Heart left ventricle (tissue), 16 donors: ENCODE measurements at regions not wholly inside any gene's neighbourhood (a gene's known extent, or its start where the extent isn't known, plus 50 kb on each side); places are given as distances from the start of the nearest gene placed in this dataset.

Experiments used
- ATAC-seq, 4 donors: fragments of 200-7000 bp; cut with Tn5 transposase; one replicate each; pipeline ENCODE4 v1.9.1; 2020 to 2022; ENCODE audit warnings: moderate library complexity in 4 of 4, mild to moderate bottlenecking in 3 of 4, moderate number of reproducible peaks in 1 of 4
- DNase-seq, 5 donors: peaks; one replicate each; pipeline ENCODE4 v3.0.0-alpha.2; 2020
- H3K27ac ChIP-seq, 12 donors: fragments of 200-600 bp; sonication (generic) in 4 of 12; one replicate each; pipeline versions ENCODE4 v1.5.0 to v1.8.0; 2016 to 2022; ENCODE audit warnings: mild to moderate bottlenecking in 2 of 12
- H3K27me3 ChIP-seq, 9 donors: fragments of 200-600 bp; sonication (generic) in 2 of 9; one replicate each; pipeline versions ENCODE4 v1.5.1 to v1.8.0; 2016 to 2022; ENCODE audit warnings: mild to moderate bottlenecking in 3 of 9
- H3K36me3 ChIP-seq, 9 donors: fragments of 200-600 bp; sonication (generic) in 2 of 9; one replicate each; pipeline versions ENCODE4 v1.5.0 to v1.8.0; 2018 to 2022; ENCODE audit warnings: mild to moderate bottlenecking in 2 of 9
- H3K4me1 ChIP-seq, 12 donors: fragments of 200-600 bp; sonication (generic) in 4 of 12; one replicate each; pipeline versions ENCODE4 v1.5.0 to v1.8.0; 2016 to 2022; ENCODE audit warnings: mild to moderate bottlenecking in 3 of 12
- H3K4me3 ChIP-seq, 12 donors: fragments of 200-600 bp; sonication (generic) in 4 of 12; one replicate each; pipeline versions ENCODE4 v1.5.0 to v1.8.0; 2017 to 2022; ENCODE audit warnings: mild to moderate bottlenecking in 9 of 12, moderate library complexity in 4 of 12
- H3K9me3 ChIP-seq, 12 donors: fragments of 200-600 bp; sonication (generic) in 4 of 12; one replicate each; pipeline versions ENCODE4 v1.5.0 to v1.8.0; 2016 to 2022; ENCODE audit warnings: mild to moderate bottlenecking in 1 of 12
- POLR2A ChIP-seq, 2 donors: fragments of 450-650 bp; IDR thresholded peaks; one replicate each; pipeline ENCODE4 v1.6.1; 2017; ENCODE audit warnings: antibody characterized with exemption in 2 of 2, mild to moderate bottlenecking in 2 of 2, moderate library complexity in 2 of 2
- WGBS, 4 donors: extraction: QIAGEN DNeasy Blood & Tissue Kit in 2 of 4; methylation state at CpG; one replicate each; pipeline versions ENCODE4 v1.1.5 to v1.1.7; 2013 to 2018; 5-methylcytosine and 5-hydroxymethylcytosine counted together
- intact Hi-C, 10 donors: fragments of 100-400 bp; cut with DNase I; formaldehyde crosslinking; loops; one replicate each; pipeline versions ENCODE4 v1.11.1 to v1.14.2; 2022
- TF ChIP-seq, protein P1 (sequence below), 12 donors: fragments of 200-600 bp; sonication (generic) in 4 of 12; IDR thresholded peaks; one replicate each; pipeline versions ENCODE4 v1.5.0 to v1.8.0; 2018 to 2022; ENCODE audit warnings: antibody characterized with exemption in 12 of 12, mild to moderate bottlenecking in 5 of 12
- donor health status: ischemic (EF 13 %, LVEDD 7.1; RV severe dilation, severe dysfunction).
- donor health status: healthy with polysubstance abuse.
- donor health status: DM: no; HTN: yes; CAD: no.
- donor health status: DM: no; HTN: no; CAD: no.
- donor health status: ischemic (EF 25% LVEDD 6.9; RV normal size, moderate dysfunction).
- donor health status: ischemic (EF 25% LVEDD 5.7; RV mildly dilated, moderate dysfunction).
- donor health status: healthy.
- donor health status: DM: yes; HTN: yes; CAD: no.
- donor health status: ischemic (EF 35%, LVEDD 5.7; RV mildly dilated, moderate dysfunction).
- donor health status: nonischemic (EF 11% LVEDD 7.7; RV severe dilation, severe dysfunction).
- donor health status: DM: yes; HTN: yes; CAD: no.
- donor health status: PGD.
- donor health status: ischemic (EF 29% LVEDD 5.4; RV normal size, mild dysfunction).
- donor health status: nonischemic (EF 23%, LVEDD 6.1; RV moderate dilation, normal function).

DNA sequence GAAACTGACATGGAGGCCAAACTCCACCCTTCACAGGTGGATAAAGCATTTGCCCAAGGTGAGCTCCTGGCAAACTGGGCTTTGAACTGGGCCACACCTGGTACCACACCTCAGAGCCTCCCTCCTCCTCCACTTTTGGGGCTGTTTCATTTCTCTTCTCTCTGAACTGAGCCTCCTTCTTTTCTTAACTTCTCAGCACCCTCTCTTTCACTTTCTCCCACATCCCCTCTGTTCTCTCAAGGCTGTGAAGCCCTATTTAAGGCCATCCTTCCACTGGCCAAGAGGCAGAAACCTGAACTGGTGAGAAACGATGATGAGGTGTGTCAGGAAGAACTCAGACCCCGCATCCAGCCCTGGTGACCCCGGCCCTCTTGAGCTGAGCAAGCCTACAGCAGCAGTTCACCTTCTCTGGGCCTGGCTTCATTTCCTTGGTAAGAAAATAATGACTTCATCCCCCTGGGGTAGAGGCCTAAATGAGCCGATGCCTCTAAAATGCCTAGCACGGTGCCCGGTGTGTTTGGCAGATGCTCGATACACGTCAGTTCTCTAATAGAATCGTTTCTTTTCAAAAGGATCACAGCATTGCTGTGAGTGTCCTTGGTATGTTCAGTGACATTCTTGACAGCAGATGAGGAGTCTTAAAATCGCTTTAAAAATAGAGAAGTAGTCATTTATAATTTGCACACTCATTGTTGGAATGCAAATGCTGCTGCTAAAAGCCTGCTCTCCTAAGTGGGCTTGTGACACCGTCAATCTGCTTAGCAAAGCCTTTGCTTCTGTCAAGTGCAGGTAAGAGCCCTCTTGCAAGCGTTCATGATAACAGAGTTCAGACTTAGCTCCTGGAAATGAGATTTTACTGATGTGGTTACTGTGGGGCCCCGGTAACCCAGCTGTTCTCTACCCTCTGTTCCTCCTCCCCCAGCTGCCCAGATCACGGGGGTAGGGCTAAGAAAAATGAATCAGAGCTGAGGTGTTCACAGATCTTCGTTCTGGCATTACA is 97.7 kb upstream of the ATP2B2 start:
- intact Hi-C loops: no loop called here

DNA sequence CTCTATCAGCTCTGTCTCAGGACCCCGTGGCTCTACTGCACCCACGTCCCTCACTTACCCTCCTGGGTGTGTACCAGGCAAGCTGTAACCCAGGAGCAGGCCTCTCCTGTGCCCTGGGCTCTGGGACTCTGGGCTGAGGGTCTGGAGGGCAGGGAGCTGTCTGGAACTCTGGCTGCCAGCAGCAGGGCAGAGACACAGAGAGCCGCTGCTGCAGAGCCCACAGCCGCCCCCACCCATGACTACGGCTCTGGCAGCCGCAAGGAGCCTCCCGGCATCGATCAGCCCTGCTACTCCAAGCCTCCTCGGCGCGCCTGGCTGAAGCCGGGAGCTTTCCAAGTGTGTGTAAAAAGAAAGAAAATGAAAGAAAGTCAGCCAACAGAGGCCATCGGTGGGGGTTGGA is 103.7 kb upstream of the ATP2B2 start:
- intact Hi-C loops: no loop called here
- no peaks in the 10 kb centered on the region for H3K36me3 ChIP-seq
- H3K4me1 ChIP-seq: no peaks in the 10 kb centered on the region
- H3K4me3 ChIP-seq: no peak overlapping the region
- no peak for DNase-seq
- ATAC-seq: no peak
- 35 to 58% (median 57%) methylated on average over 13 of the region's 13 CpGs for WGBS, 4 donors
- no peak overlapping the region for H3K27ac ChIP-seq
- peaks cover 0 to 22% (median 0%) of the 10 kb centered on the region in 9 donors for H3K27me3 ChIP-seq
- TF ChIP-seq, protein P1, sequence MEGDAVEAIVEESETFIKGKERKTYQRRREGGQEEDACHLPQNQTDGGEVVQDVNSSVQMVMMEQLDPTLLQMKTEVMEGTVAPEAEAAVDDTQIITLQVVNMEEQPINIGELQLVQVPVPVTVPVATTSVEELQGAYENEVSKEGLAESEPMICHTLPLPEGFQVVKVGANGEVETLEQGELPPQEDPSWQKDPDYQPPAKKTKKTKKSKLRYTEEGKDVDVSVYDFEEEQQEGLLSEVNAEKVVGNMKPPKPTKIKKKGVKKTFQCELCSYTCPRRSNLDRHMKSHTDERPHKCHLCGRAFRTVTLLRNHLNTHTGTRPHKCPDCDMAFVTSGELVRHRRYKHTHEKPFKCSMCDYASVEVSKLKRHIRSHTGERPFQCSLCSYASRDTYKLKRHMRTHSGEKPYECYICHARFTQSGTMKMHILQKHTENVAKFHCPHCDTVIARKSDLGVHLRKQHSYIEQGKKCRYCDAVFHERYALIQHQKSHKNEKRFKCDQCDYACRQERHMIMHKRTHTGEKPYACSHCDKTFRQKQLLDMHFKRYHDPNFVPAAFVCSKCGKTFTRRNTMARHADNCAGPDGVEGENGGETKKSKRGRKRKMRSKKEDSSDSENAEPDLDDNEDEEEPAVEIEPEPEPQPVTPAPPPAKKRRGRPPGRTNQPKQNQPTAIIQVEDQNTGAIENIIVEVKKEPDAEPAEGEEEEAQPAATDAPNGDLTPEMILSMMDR (IDR thresholded peaks at IDR 0.05): no peak
- TF ChIP-seq POLR2A (IDR thresholded peaks at IDR 0.05): no peak
- peaks cover 0 to 11% (median 0%) of the 10 kb centered on the region in 12 donors for H3K9me3 ChIP-seq

More for the DNA sequence above, 97.7 kb upstream of the ATP2B2 start:
- H3K4me3 ChIP-seq: no peak overlapping the region
- H3K27me3 ChIP-seq: peaks cover 0 to 10% (median 0%) of the 10 kb centered on the region in 9 donors
- DNase-seq: no peak
- TF ChIP-seq, protein P1 (IDR thresholded peaks at IDR 0.05): no peak
- no peak for TF ChIP-seq POLR2A (IDR thresholded peaks at IDR 0.05)
- H3K36me3 ChIP-seq: no peaks in the 10 kb centered on the region
- H3K27ac ChIP-seq: no peak overlapping the region
- 53 to 58% (median 56%) methylated on average over 15 of the region's 15 CpGs for WGBS, 4 donors
- H3K9me3 ChIP-seq: no peaks in the 10 kb centered on the region
- peaks cover 0 to 7% (median 0%) of the 10 kb centered on the region in 12 donors for H3K4me1 ChIP-seq
- no peak for ATAC-seq

DNA sequence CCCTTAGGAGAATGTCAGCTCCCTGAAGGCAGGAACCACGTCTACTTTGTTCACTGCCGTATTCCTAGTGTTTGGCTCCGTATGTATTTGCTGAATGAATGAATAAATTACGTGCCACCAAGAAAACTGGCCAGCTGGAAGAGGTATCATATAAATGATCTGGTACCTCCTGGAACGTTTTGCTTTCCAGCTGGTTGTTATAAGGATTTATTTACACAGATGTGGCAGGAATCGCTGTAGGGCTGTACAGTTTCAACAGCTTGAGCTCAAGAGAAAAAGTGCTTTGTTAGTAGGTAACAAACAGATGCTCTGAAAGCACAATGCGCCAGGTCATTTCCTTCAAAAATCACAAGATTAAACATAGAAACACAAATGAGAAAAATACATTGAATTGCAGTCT is 108.8 kb upstream of the ATP2B2 start:
- H3K36me3 ChIP-seq: no peaks in the 10 kb centered on the region
- H3K4me3 ChIP-seq: no peak overlapping the region
- no peak for ATAC-seq
- intact Hi-C loops: no loop called here
- H3K9me3 ChIP-seq: peaks cover 0 to 11% (median 0%) of the 10 kb centered on the region in 12 donors
- peaks cover 0 to 29% (median 4%) of the 10 kb centered on the region in 9 donors for H3K27me3 ChIP-seq
- H3K27ac ChIP-seq: no peak overlapping the region
- DNase-seq: no peak
- H3K4me1 ChIP-seq: no peaks in the 10 kb centered on the region
- 71 to 81% (median 75%) methylated on average over 7 of the region's 7 CpGs for WGBS, 4 donors
- no peak for TF ChIP-seq POLR2A (IDR thresholded peaks at IDR 0.05)
- TF ChIP-seq, protein P1 (IDR thresholded peaks at IDR 0.05): no peak

DNA sequence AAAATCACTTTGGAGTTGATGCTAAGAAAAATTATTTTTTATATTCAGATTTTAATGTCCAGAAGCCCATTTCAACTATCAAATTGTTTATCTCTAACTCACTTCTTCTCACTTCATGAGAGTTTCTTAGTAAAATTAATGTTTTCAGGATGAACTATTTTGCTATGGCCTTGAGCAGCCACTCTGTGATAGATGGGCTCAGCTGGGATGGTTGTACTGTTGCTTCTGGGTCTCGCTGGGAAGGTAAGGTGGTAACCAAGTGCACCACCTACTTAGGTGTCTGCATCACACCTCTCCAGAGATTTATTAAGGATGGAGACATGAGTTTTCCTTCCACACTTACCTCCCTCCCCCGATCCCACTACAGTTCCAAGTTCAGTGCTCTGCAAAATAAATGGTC is 110.3 kb upstream of the ATP2B2 start:
- Histone ChIP-seq H3K9me3 (peaks cover 0 to 11% (median 0%) of the 10 kb centered on the region in 12 donors), H3K4me1 (no peaks in the 10 kb centered on the region), H3K4me3 (no peak overlapping the region), H3K36me3 (no peaks in the 10 kb centered on the region), H3K27me3 (peaks cover 0 to 36% (median 4%) of the 10 kb centered on the region in 9 donors), H3K27ac (no peak overlapping the region)
- intact Hi-C loops: no loop called here
- ATAC-seq (no peak), DNase-seq (no peak)
- 75 to 87% (median 80%) methylated on average over 2 of the region's 2 CpGs for WGBS, 4 donors
- TF ChIP-seq POLR2A (IDR thresholded peaks at IDR 0.05): no peak
- TF ChIP-seq, protein P1 (IDR thresholded peaks at IDR 0.05): no peak
